Liver (tissue), 8 donors: ENCODE measurements at regions not wholly inside any gene's neighbourhood (a gene's known extent, or its start where the extent isn't known, plus 50 kb on each side); places are given as distances from the start of the nearest gene placed in this dataset.

Experiments used
- DNase-seq: peaks from one replicate; pipeline ENCODE4 v3.0.0-alpha.2; 2017; ENCODE audit warnings: low spot score
- H3K27ac ChIP-seq, 2 donors: one replicate each; pipeline ENCODE4 v1.7.0; 2013; ENCODE audit warnings: inconsistent platforms in 2 of 2, low read length in 2 of 2, control low read depth in 1 of 2, low read depth in 1 of 2, mild to moderate bottlenecking in 1 of 2
- H3K27me3 ChIP-seq, 4 donors: one replicate each; pipeline versions ENCODE4 v1.6.1 to v1.7.0; 2013; ENCODE audit warnings: low read length in 3 of 4, inconsistent platforms in 1 of 4, mild to moderate bottlenecking in 1 of 4, moderate library complexity in 1 of 4; ENCODE audit not compliant: control insufficient read depth in 4 of 4, insufficient read depth in 4 of 4
- H3K36me3 ChIP-seq, 4 donors: one replicate each; pipeline versions ENCODE4 v1.6.1 to v1.7.0; 2013; ENCODE audit warnings: low read length in 3 of 4, mild to moderate bottlenecking in 3 of 4, low read depth in 1 of 4, moderate library complexity in 1 of 4; ENCODE audit not compliant: control insufficient read depth in 4 of 4, insufficient read depth in 3 of 4
- H3K4me1 ChIP-seq, 4 donors: one replicate each; pipeline versions ENCODE4 v1.6.1 to v1.7.0; 2013; ENCODE audit warnings: low read length in 3 of 4, mild to moderate bottlenecking in 3 of 4, moderate library complexity in 1 of 4; ENCODE audit not compliant: control insufficient read depth in 4 of 4, insufficient read depth in 4 of 4
- H3K4me3 ChIP-seq, 3 donors: one replicate each; pipeline versions ENCODE4 v1.6.1 to v1.7.0; 2013; ENCODE audit warnings: low read length in 3 of 3, control low read depth in 1 of 3, low read depth in 1 of 3, mild to moderate bottlenecking in 1 of 3
- H3K9ac ChIP-seq, 2 donors: one replicate each; pipeline ENCODE4 v1.7.0; 2013; ENCODE audit warnings: low read length in 2 of 2, mild to moderate bottlenecking in 2 of 2, moderate library complexity in 2 of 2, control low read depth in 1 of 2, low read depth in 1 of 2
- H3K9me3 ChIP-seq, 4 donors: one replicate each; pipeline versions ENCODE4 v1.6.1 to v1.7.0; 2013; ENCODE audit warnings: low read length in 3 of 4; ENCODE audit not compliant: control insufficient read depth in 4 of 4
- EGR1 ChIP-seq, 2 donors: IDR thresholded peaks; 2 replicates each; pipeline ENCODE4 v1.6.1; 2016 to 2018; ENCODE audit warnings: antibody characterized with exemption in 2 of 2, low read depth in 2 of 2
- FOXA2 ChIP-seq: IDR thresholded peaks from 2 replicates; pipeline ENCODE4 v1.6.1; 2016; ENCODE audit warnings: antibody characterized with exemption
- GABPA ChIP-seq, 2 donors: IDR thresholded peaks in 1 of 2; conservative IDR thresholded peaks in 1 of 2; 2 replicates each; pipeline ENCODE4 v1.6.1; 2016; ENCODE audit warnings: antibody characterized with exemption in 2 of 2, mild to moderate bottlenecking in 1 of 2, moderate library complexity in 1 of 2
- HNF4A ChIP-seq, 2 donors: conservative IDR thresholded peaks; 2 replicates each; pipeline ENCODE4 v1.6.1; 2016; ENCODE audit warnings: antibody characterized with exemption in 2 of 2, mild to moderate bottlenecking in 2 of 2
- HNF4G ChIP-seq: IDR thresholded peaks from 2 replicates; pipeline ENCODE4 v1.6.1; 2016; ENCODE audit warnings: antibody characterized with exemption
- JUND ChIP-seq, 2 donors: IDR thresholded peaks; 2 replicates each; pipeline ENCODE4 v1.6.1; 2016; ENCODE audit warnings: antibody characterized with exemption in 2 of 2
- NR2F2 ChIP-seq: IDR thresholded peaks from 2 replicates; pipeline ENCODE4 v1.6.1; 2016; ENCODE audit warnings: antibody characterized with exemption
- RAD21 ChIP-seq, 2 donors: IDR thresholded peaks; 2 replicates each; pipeline ENCODE4 v1.6.1; 2016; ENCODE audit warnings: antibody characterized with exemption in 2 of 2, mild to moderate bottlenecking in 2 of 2
- TAF1 ChIP-seq: conservative IDR thresholded peaks from 2 replicates; pipeline ENCODE4 v1.6.1; 2016; ENCODE audit warnings: antibody characterized with exemption, mild to moderate bottlenecking
- YY1 ChIP-seq: IDR thresholded peaks from 2 replicates; pipeline ENCODE4 v1.6.1; 2016; ENCODE audit warnings: antibody characterized with exemption, mild to moderate bottlenecking
- WGBS: extraction: QIAGEN DNeasy Blood & Tissue Kit; methylation state at CpG from one replicate; pipeline ENCODE4 v1.1.7; 2013; 5-methylcytosine and 5-hydroxymethylcytosine counted together
- TF ChIP-seq, protein P1 (sequence below): IDR thresholded peaks from 2 replicates; pipeline ENCODE4 v1.6.1; 2016; ENCODE audit warnings: antibody characterized with exemption
- TF ChIP-seq, protein P2 (sequence below): fragments of 150-350 bp; IDR thresholded peaks from 2 replicates; pipeline ENCODE4 v1.5.1; 2017; ENCODE audit warnings: improper control_type of control experiment, low read depth, low read length; ENCODE audit not compliant: missing input control
- TF ChIP-seq, protein P3 (sequence below): IDR thresholded peaks from 2 replicates; pipeline ENCODE4 v1.6.1; 2016; ENCODE audit warnings: antibody characterized with exemption
- TF ChIP-seq, protein P4 (sequence below): IDR thresholded peaks from 2 replicates; pipeline ENCODE4 v1.6.1; 2016; ENCODE audit warnings: antibody characterized with exemption, mild to moderate bottlenecking
- donor health status: healthy.
- donor health status: healthy.
- donor health status: healthy.
- donor health status: healthy.
- donor health status: healthy.

DNA sequence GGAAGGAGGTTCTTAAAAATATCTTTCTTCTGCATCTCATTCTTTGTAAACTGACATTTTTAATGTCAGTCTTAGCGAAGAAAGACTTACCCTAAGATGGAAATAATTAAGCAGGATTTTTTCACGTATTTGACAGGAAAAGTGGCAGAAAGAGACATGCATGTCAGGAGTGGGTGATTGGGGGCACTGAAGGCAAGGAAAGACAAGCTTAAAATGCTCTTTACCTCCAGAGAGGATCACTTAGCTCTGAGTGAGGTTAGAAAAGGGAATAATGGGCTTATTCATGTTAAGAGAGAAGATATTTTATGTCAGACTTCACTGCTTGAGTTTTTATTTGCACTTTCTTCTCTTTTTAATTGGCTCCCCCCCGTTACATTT is 1358.2 kb upstream of the TMEM132C start:
- H3K4me3 ChIP-seq, result no peak overlapping the region
- H3K9ac ChIP-seq, result no peak overlapping the region
- H3K36me3 ChIP-seq, result no peaks in the 10 kb centered on the region
- no peak for DNase-seq
- H3K27me3 ChIP-seq, result peaks cover 0 to 4% (median 0%) of the 10 kb centered on the region in 4 donors
- H3K4me1 ChIP-seq, result no peaks in the 10 kb centered on the region
- no peak overlapping the region for H3K27ac ChIP-seq
- TF ChIP-seq, protein P1, sequence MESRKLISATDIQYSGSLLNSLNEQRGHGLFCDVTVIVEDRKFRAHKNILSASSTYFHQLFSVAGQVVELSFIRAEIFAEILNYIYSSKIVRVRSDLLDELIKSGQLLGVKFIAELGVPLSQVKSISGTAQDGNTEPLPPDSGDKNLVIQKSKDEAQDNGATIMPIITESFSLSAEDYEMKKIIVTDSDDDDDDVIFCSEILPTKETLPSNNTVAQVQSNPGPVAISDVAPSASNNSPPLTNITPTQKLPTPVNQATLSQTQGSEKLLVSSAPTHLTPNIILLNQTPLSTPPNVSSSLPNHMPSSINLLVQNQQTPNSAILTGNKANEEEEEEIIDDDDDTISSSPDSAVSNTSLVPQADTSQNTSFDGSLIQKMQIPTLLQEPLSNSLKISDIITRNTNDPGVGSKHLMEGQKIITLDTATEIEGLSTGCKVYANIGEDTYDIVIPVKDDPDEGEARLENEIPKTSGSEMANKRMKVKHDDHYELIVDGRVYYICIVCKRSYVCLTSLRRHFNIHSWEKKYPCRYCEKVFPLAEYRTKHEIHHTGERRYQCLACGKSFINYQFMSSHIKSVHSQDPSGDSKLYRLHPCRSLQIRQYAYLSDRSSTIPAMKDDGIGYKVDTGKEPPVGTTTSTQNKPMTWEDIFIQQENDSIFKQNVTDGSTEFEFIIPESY, result no peak
- TF ChIP-seq GABPA (IDR thresholded peaks at IDR 0.05 in 1 of 2, conservative IDR thresholded peaks at IDR 0.05 in 1 of 2), result no peak
- no peak for TF ChIP-seq TAF1
- TF ChIP-seq EGR1 (IDR thresholded peaks at IDR 0.05; ENCODE audit: low read depth in 2 of 2), result no peak
- no peak for TF ChIP-seq FOXA2
- TF ChIP-seq HNF4A (conservative IDR thresholded peaks at IDR 0.05), result no peak
- TF ChIP-seq, protein P2, sequence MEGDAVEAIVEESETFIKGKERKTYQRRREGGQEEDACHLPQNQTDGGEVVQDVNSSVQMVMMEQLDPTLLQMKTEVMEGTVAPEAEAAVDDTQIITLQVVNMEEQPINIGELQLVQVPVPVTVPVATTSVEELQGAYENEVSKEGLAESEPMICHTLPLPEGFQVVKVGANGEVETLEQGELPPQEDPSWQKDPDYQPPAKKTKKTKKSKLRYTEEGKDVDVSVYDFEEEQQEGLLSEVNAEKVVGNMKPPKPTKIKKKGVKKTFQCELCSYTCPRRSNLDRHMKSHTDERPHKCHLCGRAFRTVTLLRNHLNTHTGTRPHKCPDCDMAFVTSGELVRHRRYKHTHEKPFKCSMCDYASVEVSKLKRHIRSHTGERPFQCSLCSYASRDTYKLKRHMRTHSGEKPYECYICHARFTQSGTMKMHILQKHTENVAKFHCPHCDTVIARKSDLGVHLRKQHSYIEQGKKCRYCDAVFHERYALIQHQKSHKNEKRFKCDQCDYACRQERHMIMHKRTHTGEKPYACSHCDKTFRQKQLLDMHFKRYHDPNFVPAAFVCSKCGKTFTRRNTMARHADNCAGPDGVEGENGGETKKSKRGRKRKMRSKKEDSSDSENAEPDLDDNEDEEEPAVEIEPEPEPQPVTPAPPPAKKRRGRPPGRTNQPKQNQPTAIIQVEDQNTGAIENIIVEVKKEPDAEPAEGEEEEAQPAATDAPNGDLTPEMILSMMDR, result no peak
- no peaks in the 10 kb centered on the region for H3K9me3 ChIP-seq
- 78% methylated on average over 3 of the region's 3 CpGs for WGBS

DNA sequence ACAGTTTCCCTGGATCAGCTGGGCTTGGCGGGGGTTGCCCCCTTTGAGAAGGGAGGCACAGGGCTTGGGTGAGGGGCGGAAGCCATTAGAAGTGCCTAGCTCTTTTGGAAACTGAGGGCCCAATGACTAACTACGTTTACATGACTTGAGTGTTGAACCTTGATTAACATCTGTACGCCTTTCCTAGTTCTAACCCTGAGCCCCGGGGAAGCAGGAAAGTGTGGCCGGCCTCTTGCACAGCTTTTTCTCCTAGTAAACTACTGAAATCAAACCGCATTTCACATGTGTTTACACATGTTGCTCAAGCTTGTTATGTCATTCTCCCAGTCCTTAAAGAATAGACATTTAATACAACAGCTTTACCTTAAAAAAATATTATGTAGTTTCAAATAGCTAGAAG is 1356.4 kb upstream of the TMEM132C start:
- Histone ChIP-seq H3K36me3 (no peaks in the 10 kb centered on the region), H3K4me1 (no peaks in the 10 kb centered on the region), H3K9me3 (no peaks in the 10 kb centered on the region), H3K4me3 (no peak overlapping the region), H3K27me3 (no peaks in the 10 kb centered on the region), H3K9ac (no peak overlapping the region), H3K27ac (no peak overlapping the region)
- WGBS, result 56% methylated on average over 7 of the region's 7 CpGs
- TF ChIP-seq TAF1 (no peak), FOXA2 (no peak), YY1 (no peak), JUND (IDR thresholded peaks at IDR 0.05) (no peak), GABPA (IDR thresholded peaks at IDR 0.05 in 1 of 2, conservative IDR thresholded peaks at IDR 0.05 in 1 of 2) (no peak), HNF4A (conservative IDR thresholded peaks at IDR 0.05) (no peak)
- TF ChIP-seq, protein P3, sequence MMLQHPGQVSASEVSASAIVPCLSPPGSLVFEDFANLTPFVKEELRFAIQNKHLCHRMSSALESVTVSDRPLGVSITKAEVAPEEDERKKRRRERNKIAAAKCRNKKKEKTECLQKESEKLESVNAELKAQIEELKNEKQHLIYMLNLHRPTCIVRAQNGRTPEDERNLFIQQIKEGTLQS, result no peak
- DNase-seq, result no peak

DNA sequence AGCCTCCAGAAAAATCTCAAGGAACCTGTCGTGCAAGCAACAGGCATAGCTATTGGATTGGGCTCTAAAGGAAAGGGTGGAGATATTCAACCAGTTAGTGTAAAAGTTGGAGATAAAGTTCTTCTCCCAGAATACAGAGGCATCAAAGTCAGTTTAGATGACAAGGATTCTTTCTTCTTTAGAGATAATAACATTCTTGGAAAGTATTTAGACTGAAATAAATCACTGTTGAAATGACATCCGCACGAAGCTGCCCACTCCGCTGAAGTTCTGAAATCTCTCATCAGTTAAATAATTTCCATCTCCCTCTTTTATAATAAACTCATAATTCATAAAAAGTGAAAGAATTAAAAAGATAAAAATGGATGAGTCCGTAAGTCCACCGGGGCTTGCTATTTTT is 1354.9 kb upstream of the TMEM132C start:
- no peak for TF ChIP-seq GABPA (IDR thresholded peaks at IDR 0.05 in 1 of 2, conservative IDR thresholded peaks at IDR 0.05 in 1 of 2)
- TF ChIP-seq HNF4G, result no peak
- TF ChIP-seq RAD21 (IDR thresholded peaks at IDR 0.05), result no peak
- no peak for TF ChIP-seq TAF1
- TF ChIP-seq, protein P4, sequence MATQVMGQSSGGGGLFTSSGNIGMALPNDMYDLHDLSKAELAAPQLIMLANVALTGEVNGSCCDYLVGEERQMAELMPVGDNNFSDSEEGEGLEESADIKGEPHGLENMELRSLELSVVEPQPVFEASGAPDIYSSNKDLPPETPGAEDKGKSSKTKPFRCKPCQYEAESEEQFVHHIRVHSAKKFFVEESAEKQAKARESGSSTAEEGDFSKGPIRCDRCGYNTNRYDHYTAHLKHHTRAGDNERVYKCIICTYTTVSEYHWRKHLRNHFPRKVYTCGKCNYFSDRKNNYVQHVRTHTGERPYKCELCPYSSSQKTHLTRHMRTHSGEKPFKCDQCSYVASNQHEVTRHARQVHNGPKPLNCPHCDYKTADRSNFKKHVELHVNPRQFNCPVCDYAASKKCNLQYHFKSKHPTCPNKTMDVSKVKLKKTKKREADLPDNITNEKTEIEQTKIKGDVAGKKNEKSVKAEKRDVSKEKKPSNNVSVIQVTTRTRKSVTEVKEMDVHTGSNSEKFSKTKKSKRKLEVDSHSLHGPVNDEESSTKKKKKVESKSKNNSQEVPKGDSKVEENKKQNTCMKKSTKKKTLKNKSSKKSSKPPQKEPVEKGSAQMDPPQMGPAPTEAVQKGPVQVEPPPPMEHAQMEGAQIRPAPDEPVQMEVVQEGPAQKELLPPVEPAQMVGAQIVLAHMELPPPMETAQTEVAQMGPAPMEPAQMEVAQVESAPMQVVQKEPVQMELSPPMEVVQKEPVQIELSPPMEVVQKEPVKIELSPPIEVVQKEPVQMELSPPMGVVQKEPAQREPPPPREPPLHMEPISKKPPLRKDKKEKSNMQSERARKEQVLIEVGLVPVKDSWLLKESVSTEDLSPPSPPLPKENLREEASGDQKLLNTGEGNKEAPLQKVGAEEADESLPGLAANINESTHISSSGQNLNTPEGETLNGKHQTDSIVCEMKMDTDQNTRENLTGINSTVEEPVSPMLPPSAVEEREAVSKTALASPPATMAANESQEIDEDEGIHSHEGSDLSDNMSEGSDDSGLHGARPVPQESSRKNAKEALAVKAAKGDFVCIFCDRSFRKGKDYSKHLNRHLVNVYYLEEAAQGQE, result no peak
- TF ChIP-seq, protein P1, result no peak
- TF ChIP-seq, protein P3, result no peak
- no peak for TF ChIP-seq EGR1 (IDR thresholded peaks at IDR 0.05; ENCODE audit: low read depth in 2 of 2)
- no peak for TF ChIP-seq NR2F2
- no peak overlapping the region for H3K9ac ChIP-seq
- no peak overlapping the region for H3K4me3 ChIP-seq
- no peak for DNase-seq
- no peaks in the 10 kb centered on the region for H3K4me1 ChIP-seq
- H3K27me3 ChIP-seq, result no peaks in the 10 kb centered on the region
- 93% methylated on average over 6 of the region's 6 CpGs for WGBS
- H3K9me3 ChIP-seq, result no peaks in the 10 kb centered on the region
- no peak overlapping the region for H3K27ac ChIP-seq
- no peaks in the 10 kb centered on the region for H3K36me3 ChIP-seq
